Psoas muscle (tissue), 7 donors: ENCODE measurements at regions not wholly inside any gene's neighbourhood (a gene's known extent, or its start where the extent isn't known, plus 50 kb on each side); places are given as distances from the start of the nearest gene placed in this dataset.

Experiments used
- ATAC-seq, 4 donors: fragments of 200-7000 bp; cut with Tn5 transposase; one replicate each; pipeline ENCODE4 v1.9.1; 2020; ENCODE audit warnings: moderate library complexity in 3 of 4, mild to moderate bottlenecking in 2 of 4
- DNase-seq, 2 donors: peaks; one replicate each; pipeline ENCODE4 v3.0.0-alpha.2; 2020
- H3K27ac ChIP-seq: fragments of 200-600 bp; one replicate; pipeline ENCODE4 v1.8.0; 2022
- H3K27me3 ChIP-seq, 3 donors: fragments of 200-600 bp in 1 of 3; one replicate each; pipeline versions ENCODE4 v1.6.1 to v1.8.0; 2013 to 2022; ENCODE audit warnings: low read length in 2 of 3, mild to moderate bottlenecking in 2 of 3, moderate library complexity in 1 of 3; ENCODE audit not compliant: insufficient read depth in 3 of 3
- H3K36me3 ChIP-seq, 2 donors: fragments of 200-600 bp in 1 of 2; one replicate each; pipeline versions ENCODE4 v1.6.1 to v1.8.0; 2013 to 2022; ENCODE audit warnings: low read depth in 1 of 2, mild to moderate bottlenecking in 1 of 2, moderate library complexity in 1 of 2; ENCODE audit not compliant: insufficient read depth in 1 of 2
- H3K4me1 ChIP-seq: fragments of 200-600 bp; one replicate; pipeline ENCODE4 v1.8.0; 2022
- H3K4me3 ChIP-seq: fragments of 200-600 bp; one replicate; pipeline ENCODE4 v1.8.0; 2022; ENCODE audit warnings: mild to moderate bottlenecking
- H3K9me3 ChIP-seq: fragments of 200-600 bp; one replicate; pipeline ENCODE4 v1.8.0; 2022
- WGBS, 3 donors: extraction: QIAGEN DNeasy Blood & Tissue Kit; methylation state at CpG; one replicate each; pipeline versions ENCODE4 v1.1.6 to v1.1.7; 2013; 5-methylcytosine and 5-hydroxymethylcytosine counted together
- intact Hi-C, 2 donors: fragments of 100-400 bp; cut with DNase I; formaldehyde crosslinking; loops; one replicate each; pipeline versions ENCODE4 v1.11.0 to v1.14.2; 2022
- TF ChIP-seq, protein P1 (sequence below): fragments of 200-600 bp; IDR thresholded peaks from one replicate; pipeline ENCODE4 v1.8.0; 2022; ENCODE audit warnings: antibody characterized with exemption
- donor health status: healthy with polysubstance abuse.
- donor health status: DM: no; HTN: no; CAD: no; lungs with moderate emphysema.
- donor health status: Bipolar disorder and iron deficiency.
- donor health status: healthy.
- donor health status: DM: yes; HTN: yes; CAD: no.
- donor health status: DM: no; HTN: no; CAD: no.
- donor health status: DM: yes; HTN: yes; CAD: no.

DNA sequence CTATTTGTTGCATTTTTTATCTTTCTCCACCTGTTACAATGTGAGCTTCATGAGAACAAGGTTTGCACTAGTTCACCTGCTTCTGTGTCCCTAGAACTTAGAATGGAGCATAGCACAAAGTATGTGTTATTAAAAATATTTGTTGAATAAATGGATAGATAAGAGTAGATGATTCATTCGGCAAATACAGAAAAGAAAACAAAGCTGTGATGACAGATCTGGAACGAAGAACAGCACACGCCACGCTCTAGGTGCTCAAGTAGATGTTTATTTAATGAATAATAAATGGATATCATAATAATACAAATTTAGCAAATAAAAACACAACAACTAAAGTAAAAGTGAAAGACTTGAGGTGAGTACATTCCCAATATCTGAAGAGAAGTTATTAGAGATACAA, 273.1 kb downstream of the HAO1 start:
- DNase-seq (no peak), ATAC-seq (no peak)
- H3K9me3 ChIP-seq = no peaks in the 10 kb centered on the region
- intact Hi-C loops = no loop called here
- H3K27me3 ChIP-seq = no peaks in the 10 kb centered on the region
- no peaks in the 10 kb centered on the region for H3K4me1 ChIP-seq
- H3K27ac ChIP-seq = no peak overlapping the region
- 68 to 84% (median 72%) methylated on average over 4 of the region's 4 CpGs for WGBS, 3 donors
- H3K36me3 ChIP-seq = no peaks in the 10 kb centered on the region
- H3K4me3 ChIP-seq = no peak overlapping the region
- TF ChIP-seq, protein P1, sequence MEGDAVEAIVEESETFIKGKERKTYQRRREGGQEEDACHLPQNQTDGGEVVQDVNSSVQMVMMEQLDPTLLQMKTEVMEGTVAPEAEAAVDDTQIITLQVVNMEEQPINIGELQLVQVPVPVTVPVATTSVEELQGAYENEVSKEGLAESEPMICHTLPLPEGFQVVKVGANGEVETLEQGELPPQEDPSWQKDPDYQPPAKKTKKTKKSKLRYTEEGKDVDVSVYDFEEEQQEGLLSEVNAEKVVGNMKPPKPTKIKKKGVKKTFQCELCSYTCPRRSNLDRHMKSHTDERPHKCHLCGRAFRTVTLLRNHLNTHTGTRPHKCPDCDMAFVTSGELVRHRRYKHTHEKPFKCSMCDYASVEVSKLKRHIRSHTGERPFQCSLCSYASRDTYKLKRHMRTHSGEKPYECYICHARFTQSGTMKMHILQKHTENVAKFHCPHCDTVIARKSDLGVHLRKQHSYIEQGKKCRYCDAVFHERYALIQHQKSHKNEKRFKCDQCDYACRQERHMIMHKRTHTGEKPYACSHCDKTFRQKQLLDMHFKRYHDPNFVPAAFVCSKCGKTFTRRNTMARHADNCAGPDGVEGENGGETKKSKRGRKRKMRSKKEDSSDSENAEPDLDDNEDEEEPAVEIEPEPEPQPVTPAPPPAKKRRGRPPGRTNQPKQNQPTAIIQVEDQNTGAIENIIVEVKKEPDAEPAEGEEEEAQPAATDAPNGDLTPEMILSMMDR = no peak

DNA sequence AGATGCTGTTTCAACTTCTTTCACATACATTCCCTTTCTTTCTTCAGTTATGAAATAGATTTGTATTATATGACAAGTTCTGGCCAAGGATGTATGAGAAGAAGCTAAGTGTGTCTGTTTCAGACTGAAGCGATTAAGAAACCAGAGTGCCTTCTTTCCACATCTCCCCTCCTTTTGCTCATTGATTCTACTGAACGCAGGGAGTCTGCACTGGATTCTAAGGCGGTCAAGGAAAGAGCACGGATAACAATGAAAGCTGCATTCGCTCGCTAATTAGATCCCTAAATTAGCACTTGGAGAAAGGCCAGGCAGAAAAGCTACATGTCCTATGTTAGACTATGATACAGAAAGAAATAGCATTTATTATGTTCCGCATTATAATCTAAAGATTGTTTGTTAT, 267.7 kb downstream of the HAO1 start:
- H3K9me3 ChIP-seq = no peaks in the 10 kb centered on the region
- H3K27me3 ChIP-seq = no peaks in the 10 kb centered on the region
- H3K27ac ChIP-seq = no peak overlapping the region
- H3K4me1 ChIP-seq = no peaks in the 10 kb centered on the region
- H3K4me3 ChIP-seq = no peak overlapping the region
- DNase-seq (no peak), ATAC-seq (no peak)
- TF ChIP-seq, protein P1 = no peak
- 69 to 72% (median 71%) methylated on average over 7 of the region's 7 CpGs for WGBS, 3 donors
- H3K36me3 ChIP-seq = no peaks in the 10 kb centered on the region
- intact Hi-C loops = no loop called here

DNA sequence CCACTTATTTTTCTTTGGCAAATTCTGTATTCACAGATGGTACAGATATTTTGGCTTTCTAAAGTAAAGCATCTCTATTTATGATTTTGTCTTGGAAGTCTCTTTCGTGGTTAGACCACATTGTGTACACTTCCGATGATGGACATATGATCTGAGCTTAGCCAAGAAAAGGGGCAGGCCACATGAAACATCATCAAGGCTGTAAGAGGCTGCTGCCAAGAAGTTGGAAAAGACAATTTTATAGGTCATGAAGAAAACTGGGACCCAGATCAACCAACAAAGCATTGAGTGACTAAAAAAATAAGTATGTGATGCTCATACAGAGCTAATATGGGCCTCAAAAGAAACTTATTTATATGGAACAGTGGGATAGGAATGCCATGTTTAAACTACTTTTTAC, 266.4 kb downstream of the HAO1 start:
- ATAC-seq (no peak), DNase-seq (no peak)
- intact Hi-C loops = no loop called here
- TF ChIP-seq, protein P1 = no peak
- Histone ChIP-seq H3K9me3 (no peaks in the 10 kb centered on the region), H3K4me3 (no peak overlapping the region), H3K27me3 (no peaks in the 10 kb centered on the region), H3K36me3 (no peaks in the 10 kb centered on the region), H3K4me1 (no peaks in the 10 kb centered on the region), H3K27ac (no peak overlapping the region)
- 63 to 82% (median 64%) methylated on average over 2 of the region's 2 CpGs for WGBS, 3 donors

DNA sequence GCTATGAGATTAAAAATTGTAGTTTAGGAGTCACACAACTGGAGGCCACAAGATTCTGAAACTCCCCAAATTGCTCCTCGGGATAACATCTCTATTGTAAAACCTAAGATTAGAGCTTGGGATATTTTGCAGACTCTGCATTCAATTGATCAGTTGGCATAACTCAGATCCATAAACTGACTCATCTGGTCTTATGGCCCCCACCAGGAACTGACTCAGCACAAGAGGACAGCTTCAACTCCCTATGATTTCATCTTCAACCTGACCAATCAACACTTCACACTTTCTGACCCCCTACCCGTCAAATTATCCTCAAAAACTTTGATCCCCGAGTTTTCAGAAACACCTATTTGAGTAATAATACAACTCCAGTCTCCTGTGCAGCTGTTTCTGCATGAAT, 257.3 kb downstream of the HAO1 start:
- intact Hi-C loops = no loop called here
- no peaks in the 10 kb centered on the region for H3K4me1 ChIP-seq
- no peak for ATAC-seq
- no peak overlapping the region for H3K27ac ChIP-seq
- DNase-seq = no peak
- 85 to 93% (median 87%) methylated on average over 3 of the region's 3 CpGs for WGBS, 3 donors
- H3K9me3 ChIP-seq = no peaks in the 10 kb centered on the region
- H3K36me3 ChIP-seq = no peaks in the 10 kb centered on the region
- H3K27me3 ChIP-seq = no peaks in the 10 kb centered on the region
- H3K4me3 ChIP-seq = no peak overlapping the region
- TF ChIP-seq, protein P1 = no peak

DNA sequence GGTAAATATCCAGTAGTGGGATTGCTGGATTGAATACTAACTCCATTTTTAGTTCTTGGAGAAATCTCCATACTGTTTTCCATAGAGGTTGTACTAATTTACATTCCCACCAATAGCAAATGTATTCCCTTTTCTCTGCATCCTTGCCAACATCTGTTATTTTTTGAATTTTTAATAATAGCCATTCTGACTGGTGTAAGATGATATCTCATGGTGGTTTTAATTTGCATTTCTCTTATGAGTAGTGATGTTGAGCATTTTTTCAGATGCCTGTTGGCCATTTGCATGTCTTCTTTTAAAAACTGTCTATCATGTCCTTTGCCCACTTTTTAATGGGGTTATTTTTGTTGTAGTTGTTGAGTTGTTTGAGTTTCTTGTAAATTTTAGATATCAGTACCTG, 253.2 kb downstream of the HAO1 start:
- H3K4me3 ChIP-seq = no peak overlapping the region
- H3K27ac ChIP-seq = no peak overlapping the region
- no peaks in the 10 kb centered on the region for H3K4me1 ChIP-seq
- no peak for ATAC-seq
- H3K27me3 ChIP-seq = no peaks in the 10 kb centered on the region
- no peak for DNase-seq
- H3K9me3 ChIP-seq = no peaks in the 10 kb centered on the region
- H3K36me3 ChIP-seq = no peaks in the 10 kb centered on the region
- intact Hi-C loops = no loop called here
- TF ChIP-seq, protein P1 = no peak
